Limb (tissue), 2 donors: ENCODE measurements at regions not wholly inside any gene's neighbourhood (a gene's known extent, or its start where the extent isn't known, plus 50 kb on each side); places are given as distances from the start of the nearest gene placed in this dataset.

Experiments used
- DNase-seq, 2 donors: peaks; one replicate each; pipeline ENCODE4 v3.0.0-alpha.2; 2016; ENCODE audit errors: extremely low spot score in 2 of 2

DNA sequence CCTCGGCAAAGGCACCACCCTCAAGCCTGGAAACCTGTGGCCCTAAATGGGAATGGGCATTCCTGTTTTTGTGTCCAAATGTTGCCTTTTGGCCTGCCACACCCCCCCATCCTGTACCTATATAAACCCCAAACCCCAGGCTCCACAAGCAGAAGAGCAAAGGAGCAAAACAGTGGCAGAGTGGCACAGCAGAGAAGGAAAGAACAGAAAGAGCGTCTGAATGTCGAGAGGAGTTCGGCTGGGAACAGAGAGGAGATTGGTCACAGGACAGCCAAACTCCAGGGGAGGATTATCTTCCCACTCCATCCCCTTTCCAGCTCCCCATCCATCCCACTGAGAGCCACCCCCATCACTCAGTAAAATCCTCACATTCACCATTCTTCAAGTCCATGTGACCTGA, 58.0 kb upstream of the PREP start:
- DNase-seq = no peak

DNA sequence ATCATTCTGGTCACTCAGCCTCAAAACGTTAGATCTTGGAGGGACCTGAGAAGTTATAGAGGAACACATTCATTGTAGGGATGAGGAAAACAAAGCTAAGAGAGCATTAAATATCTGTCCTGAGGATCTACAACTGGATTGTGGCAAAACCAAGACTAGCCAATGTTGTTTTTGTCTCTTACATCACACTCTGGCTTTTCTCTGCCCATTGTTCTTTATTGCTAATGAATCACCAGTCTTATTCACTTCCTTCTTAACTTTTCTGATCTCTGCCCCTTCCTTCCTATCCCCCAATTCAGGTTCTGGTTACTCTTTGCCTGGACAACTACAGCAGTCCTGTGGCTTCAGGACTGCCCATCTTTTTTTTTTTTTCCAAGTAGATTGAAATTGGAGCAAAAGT, 57.0 kb upstream of the PREP start:
- DNase-seq = no peak

DNA sequence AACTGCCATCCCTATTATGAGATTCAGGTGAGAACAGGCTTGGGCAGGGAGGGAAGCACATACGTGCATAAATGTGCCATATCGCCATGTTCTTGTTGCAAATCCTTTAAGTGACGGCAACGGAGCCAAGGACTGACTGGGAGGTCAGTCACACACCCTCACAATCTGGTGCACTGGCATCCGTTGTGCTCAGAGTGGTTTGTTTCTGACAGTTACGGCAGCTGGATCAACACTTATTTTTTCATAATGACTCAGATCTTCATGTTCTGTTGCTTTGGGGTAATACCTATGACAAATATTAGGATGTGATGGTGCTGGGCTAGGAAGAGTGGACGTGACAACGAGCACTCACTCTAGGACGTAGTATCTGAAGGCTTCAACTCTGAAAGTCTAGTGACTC, 56.2 kb upstream of the PREP start:
- DNase-seq = no peak

DNA sequence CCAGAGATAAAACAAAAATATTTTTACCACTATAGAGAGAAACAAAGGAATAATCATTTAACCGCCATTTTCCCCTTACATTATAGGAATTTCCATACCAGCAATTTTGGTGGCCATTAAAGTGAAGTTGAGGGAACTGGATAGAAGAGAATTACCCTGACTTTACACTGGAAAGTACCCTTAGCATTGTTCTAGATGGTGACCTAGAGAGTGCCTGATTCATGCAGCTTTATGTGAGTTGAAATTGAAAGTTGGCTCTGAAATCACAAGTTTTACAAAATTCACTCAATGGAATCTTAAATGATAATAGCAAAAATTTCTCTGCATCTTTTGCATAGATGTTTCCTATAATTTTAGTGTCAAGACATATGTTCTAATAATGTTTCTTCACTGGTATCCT, 55.7 kb upstream of the PREP start:
- no peak for DNase-seq

DNA sequence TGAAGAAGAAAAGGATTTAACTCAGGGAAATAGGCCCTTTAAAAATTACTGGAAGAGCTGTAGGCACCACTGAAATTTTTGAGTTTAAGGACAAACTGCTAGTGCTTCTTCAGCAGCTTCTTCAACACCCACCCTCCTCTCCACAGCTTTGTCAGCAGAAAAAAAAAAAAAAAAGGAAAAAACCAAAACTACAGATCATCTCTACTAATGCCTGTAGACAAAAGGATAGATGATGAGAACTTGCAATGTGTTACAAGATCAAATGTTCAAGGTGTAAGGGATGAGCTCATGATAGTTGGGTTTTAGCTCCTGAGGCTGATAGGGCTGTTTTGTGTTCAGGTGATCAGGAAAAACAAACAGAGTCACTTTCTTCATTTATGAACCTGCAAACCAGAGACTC, 55.2 kb upstream of the PREP start:
- no peak for DNase-seq

DNA sequence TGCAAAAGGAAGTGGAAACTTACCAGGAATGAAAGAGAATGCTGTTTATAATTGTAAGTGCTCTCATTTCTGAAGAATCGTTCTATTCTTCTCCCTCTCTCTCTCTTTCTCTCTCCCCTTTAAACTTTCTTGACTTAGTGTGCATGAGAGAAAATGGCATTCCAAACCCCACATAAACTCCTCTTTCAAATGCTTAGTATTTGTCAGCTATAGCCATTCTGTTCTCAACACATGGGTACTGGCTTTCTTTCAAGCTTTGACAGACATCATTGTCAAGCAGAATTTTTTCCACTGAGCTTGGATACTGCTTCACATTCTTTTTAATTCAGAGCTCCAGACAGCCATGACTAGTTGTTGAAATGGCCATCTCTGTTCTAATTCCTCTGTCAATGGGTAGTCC, 51.1 kb upstream of the PREP start:
- no peak for DNase-seq

DNA sequence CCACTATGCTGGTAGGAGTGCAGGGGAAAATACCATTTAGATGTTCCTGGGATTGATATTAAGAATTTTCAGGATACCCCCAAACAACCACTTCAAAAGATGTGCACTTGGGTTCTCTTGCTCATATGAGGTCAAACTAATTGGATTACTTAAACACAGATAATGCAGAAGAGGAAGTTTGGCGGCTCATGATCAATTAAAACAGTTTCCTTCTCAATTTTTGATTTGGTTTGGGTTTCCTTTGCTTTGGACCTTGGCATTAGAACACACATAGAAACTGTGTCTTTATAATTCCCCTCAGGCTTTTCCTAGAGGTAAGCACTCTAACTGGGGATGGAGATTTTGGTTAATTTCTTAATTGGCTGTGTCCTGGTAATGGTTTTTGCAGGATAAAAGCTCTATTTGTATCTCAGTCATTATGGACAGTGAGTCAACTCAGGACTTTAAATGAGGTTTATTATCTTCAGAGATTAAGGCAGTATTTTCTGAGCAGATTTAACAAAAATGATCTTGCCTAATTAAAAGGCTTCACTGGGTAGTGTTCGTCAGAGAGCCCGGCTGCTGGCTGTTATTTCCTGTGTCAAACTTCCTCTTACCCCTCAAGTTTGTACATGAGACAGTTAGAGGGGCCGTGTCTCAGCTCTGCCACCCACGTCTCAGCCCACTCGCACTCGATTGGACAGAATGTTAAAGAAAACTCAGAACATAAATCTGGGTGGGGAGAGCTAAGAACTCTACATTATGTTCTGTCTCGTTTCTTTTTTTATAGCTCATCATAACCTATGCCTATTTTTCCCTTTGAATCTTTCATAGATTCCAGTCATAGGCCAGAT, 50.3 kb upstream of the PREP start:
- DNase-seq = no peak
